Panc1 (cell line): ENCODE measurements at regions not wholly inside any gene's neighbourhood (a gene's known extent, or its start where the extent isn't known, plus 50 kb on each side); places are given as distances from the start of the nearest gene placed in this dataset.

Experiments used
- ATAC-seq: fragments of 200-7000 bp; cut with Tn5 transposase; 2 replicates; pipeline ENCODE4 v1.9.1; 2020; ENCODE audit warnings: mild to moderate bottlenecking, moderate library complexity
- BruUV-seq: library from RNA; stranded (reverse); fragments of 400-500 nt; replicated peaks from 2 replicates; lab custom pipeline; 2021; lab: Mats Ljungman, UMichigan
- CTCF ChIA-PET: fragments of 300-600 bp; sonication (Branson Sonifier 250); formaldehyde crosslinking; loops from one replicate; lab custom pipeline; 2022; ENCODE audit warnings: antibody characterized with exemption; lab: Charles Lee
- POLR2A ChIA-PET: fragments of 300-600 bp; sonication (Branson Sonifier 250); formaldehyde crosslinking; loops from one replicate; lab custom pipeline; 2022; ENCODE audit warnings: antibody characterized with exemption; lab: Charles Lee
- DNase-seq: peaks from one replicate; pipeline ENCODE4 v3.0.0-alpha.2; 2010; ENCODE audit warnings: low read depth, low spot score
- H3K27ac ChIP-seq: 2 replicates; pipeline ENCODE4 v1.5.1; 2011; ENCODE audit warnings: mild to moderate bottlenecking, low read length, inconsistent platforms
- H3K27me3 ChIP-seq: fragments of 200-500 bp; sonication (Bioruptor generic); 2 replicates; pipeline ENCODE4 v1.6.0; 2014; ENCODE audit warnings: low read length, inconsistent platforms; ENCODE audit not compliant: control insufficient read depth, insufficient read depth
- H3K36me3 ChIP-seq: fragments of 200-500 bp; sonication (Bioruptor generic); 2 replicates; pipeline ENCODE4 v1.5.1; 2014; ENCODE audit warnings: inconsistent platforms, mild to moderate bottlenecking, low read length, moderate library complexity; ENCODE audit not compliant: control insufficient read depth, insufficient read depth
- H3K4me1 ChIP-seq: 2 replicates; pipeline ENCODE4 v1.5.1; 2011; ENCODE audit warnings: inconsistent platforms, mild to moderate bottlenecking, low read length, moderate library complexity; ENCODE audit not compliant: control insufficient read depth, insufficient read depth
- H3K4me3 ChIP-seq, 2 experiments: 2 replicates each; pipeline ENCODE4 v1.5.1; 2011 to 2012; ENCODE audit warnings: low read depth in 2 of 2, low read length in 2 of 2, mild to moderate bottlenecking in 2 of 2, inconsistent platforms in 1 of 2, moderate library complexity in 1 of 2
- H3K9me3 ChIP-seq: fragments of 200-500 bp; sonication (Bioruptor generic); 2 replicates; pipeline ENCODE4 v1.5.1; 2014; ENCODE audit warnings: low read depth, mild to moderate bottlenecking, inconsistent platforms, low read length, moderate library complexity; ENCODE audit not compliant: control insufficient read depth, insufficient read depth
- CTCF ChIP-seq: fragments of 450-650 bp; IDR thresholded peaks from 2 replicates; pipeline ENCODE4 v1.5.1; 2017; ENCODE audit warnings: mild to moderate bottlenecking
- POLR2AphosphoS5 ChIP-seq: IDR thresholded peaks from 2 replicates; pipeline ENCODE4 v1.6.1; 2012; ENCODE audit warnings: mild to moderate bottlenecking, low read depth, low read length, moderate library complexity
- REST ChIP-seq, 2 experiments: IDR thresholded peaks; 2 replicates each; pipeline ENCODE4 v1.6.1; 2011 to 2012; ENCODE audit warnings: low read depth in 2 of 2, control low read depth in 1 of 2, low read length in 1 of 2, mild to moderate bottlenecking in 1 of 2, moderate library complexity in 1 of 2; ENCODE audit not compliant: insufficient read depth in 1 of 2
- SIN3A ChIP-seq: IDR thresholded peaks from 2 replicates; pipeline ENCODE4 v1.6.1; 2012; ENCODE audit warnings: low read depth, mild to moderate bottlenecking, low read length, moderate library complexity, borderline replicate concordance; ENCODE audit not compliant: insufficient read depth
- TCF7L2 ChIP-seq: IDR thresholded peaks from 2 replicates; pipeline ENCODE4 v1.6.1; 2011; ENCODE audit warnings: mild to moderate bottlenecking, low read depth, low read length, inconsistent platforms
- in situ Hi-C: cut with HindIII; loops from 2 replicates; pipeline ENCODE4 v1.10.0; 2016; ENCODE audit warnings: low sequenced_read_pairs, low pct_unique_long_range_greater_than_20kb
- intact Hi-C: fragments of 100-400 bp; cut with micrococcal nuclease; formaldehyde crosslinking; loops from one replicate; pipeline ENCODE4 v1.10.0; 2022; ENCODE audit not compliant: unreplicated experiment

- no peak for DNase-seq
- H3K27me3 ChIP-seq: no peaks in the 10 kb centered on the region
- ATAC-seq: no peak
- H3K9me3 ChIP-seq: no peaks in the 10 kb centered on the region
- ChIA-PET POLR2A (interaction anchor here (0.6 kb wide), 1 partner anchor 9 kb away, joined by 3 read pairs; no protein-coding TSS in a partner anchor), CTCF (no interaction called here)
- no peak overlapping the region for H3K27ac ChIP-seq
- no peaks in the 10 kb centered on the region for H3K4me1 ChIP-seq
- H3K36me3 ChIP-seq: no peaks in the 10 kb centered on the region
- no peak overlapping the region for H3K4me3 ChIP-seq
- BruUV-seq: no TSS peak
- TF ChIP-seq POLR2AphosphoS5 (no peak), CTCF (no peak), SIN3A (no peak), REST (IDR thresholded peaks at IDR 0.05; ENCODE audit: insufficient read depth in 1 of 2, low read depth in 2 of 2, low read length in 1 of 2) (no peak), TCF7L2 (no peak)
- intact Hi-C loops: no loop called here
- in situ Hi-C loops: no loop called here
Observed at GRCh38 chr4:81319657-81320056, 104.6 kb upstream of the PRKG2 start.

DNA sequence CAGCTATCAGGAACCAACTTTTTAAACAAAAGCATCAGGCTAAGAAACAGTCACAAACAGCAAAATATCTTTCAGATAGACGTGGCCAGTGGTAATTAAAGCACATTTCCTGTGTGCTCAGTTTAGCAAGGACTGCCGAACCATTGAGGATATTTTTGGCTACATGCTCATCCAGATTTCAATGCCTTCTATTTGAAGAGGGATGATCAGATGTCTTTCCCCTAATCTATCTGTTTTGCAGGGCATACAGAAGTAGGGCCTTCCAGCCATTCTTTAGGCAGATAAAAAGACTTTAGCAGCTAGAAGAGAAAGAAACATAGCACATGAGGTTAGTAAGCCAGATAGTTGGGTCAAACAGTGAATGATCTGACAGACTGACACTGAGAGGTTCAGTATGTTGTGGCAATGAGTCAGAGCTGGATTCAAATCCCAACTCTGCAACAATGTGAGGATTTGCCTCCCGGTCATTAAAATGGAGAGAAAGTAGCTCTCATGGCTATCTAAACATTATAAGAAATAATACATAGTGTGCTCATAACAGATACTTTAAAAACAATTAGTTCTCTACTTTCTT lies 100.0 kb upstream of the PRKG2 start:
- TF ChIP-seq CTCF (no peak), SIN3A (no peak), TCF7L2 (no peak), POLR2AphosphoS5 (no peak), REST (IDR thresholded peaks at IDR 0.05; ENCODE audit: insufficient read depth in 1 of 2, low read depth in 2 of 2, low read length in 1 of 2) (no peak)
- H3K4me1 ChIP-seq: no peaks in the 10 kb centered on the region
- no peak for ATAC-seq
- intact Hi-C loops: no loop called here
- no TSS peak for BruUV-seq
- H3K9me3 ChIP-seq: no peaks in the 10 kb centered on the region
- POLR2A ChIA-PET: no interaction called here
- no peak overlapping the region for H3K4me3 ChIP-seq
- no peaks in the 10 kb centered on the region for H3K27me3 ChIP-seq
- H3K27ac ChIP-seq: no peak overlapping the region
- in situ Hi-C loops: no loop called here
- H3K36me3 ChIP-seq: no peaks in the 10 kb centered on the region
- DNase-seq: no peak
- CTCF ChIA-PET: no interaction called here
